CD4-positive, alpha-beta T cell treated with Interleukin-17A for 4 hours (primary cell): ENCODE measurements at regions not wholly inside any gene's neighbourhood (a gene's known extent, or its start where the extent isn't known, plus 50 kb on each side); places are given as distances from the start of the nearest gene placed in this dataset.

ENCODE experiments used
- DNase-seq: peaks from one replicate; pipeline ENCODE4 v3.0.0-alpha.2; 2020; ENCODE audit warnings: mixed read lengths

DNA sequence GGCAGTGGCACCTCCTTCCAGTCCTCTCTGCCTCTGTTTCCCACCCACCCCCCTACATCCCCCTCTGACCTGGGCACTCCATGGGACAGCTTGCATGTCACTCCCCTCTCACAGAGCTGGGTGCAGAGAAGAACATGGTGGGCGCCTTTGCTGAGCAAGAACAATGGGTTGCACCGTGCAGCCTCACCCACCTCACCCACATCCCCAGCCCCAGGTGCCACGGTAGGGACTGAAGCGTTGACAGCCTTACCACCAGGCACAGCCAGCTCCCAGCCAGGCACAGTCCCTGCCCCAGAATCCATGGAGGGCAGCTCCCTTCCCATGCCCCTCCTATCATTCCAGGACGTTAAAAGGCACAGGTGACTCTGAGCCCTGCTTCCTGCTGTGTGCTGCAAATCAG is 93.1 kb upstream of the VSTM2B start:
- no peak for DNase-seq

DNA sequence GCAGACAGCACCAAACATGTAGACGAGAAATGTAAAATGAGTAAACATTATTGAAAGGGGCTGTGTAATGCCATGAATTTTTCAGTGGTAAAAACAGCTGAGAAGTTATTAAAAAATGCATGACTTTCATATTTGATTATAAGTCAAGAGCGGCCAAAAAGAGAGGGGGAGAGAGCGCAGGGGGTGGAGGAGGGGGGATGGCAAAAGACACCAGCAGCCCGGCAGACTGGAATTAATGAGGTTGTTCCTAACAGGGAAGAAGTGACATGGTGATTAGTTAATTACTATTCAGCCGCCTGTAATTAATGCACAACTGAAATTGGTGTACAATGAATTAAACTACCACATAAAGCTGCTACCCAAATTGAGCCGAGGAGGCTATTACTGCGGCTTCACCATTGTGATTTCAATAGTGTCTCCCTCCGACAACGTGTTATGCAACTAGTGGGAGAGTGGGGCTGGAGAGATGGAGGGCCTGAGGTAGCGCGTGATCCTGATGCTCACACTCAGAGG is 89.1 kb upstream of the VSTM2B start:
- no peak for DNase-seq

DNA sequence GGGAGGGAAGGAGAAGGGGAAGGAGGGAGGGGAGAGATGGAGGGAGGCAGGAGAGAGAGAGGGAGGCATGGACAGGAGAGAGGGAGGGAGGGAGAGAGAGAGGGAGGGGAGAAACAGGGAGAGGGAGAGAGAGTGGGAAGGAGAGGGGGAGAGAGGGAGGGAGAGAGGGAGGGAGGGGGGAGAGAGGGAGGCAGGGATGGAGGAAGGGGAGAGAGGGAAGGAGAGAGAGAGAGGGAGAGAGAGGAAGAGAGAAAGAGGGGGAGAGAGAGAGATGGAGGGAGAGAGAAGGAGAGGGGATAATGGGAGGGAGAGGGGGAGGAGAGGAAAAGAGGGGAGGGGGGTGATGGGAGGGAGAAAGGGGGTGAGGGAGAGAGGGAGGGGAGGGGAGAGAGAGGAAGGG is 86.8 kb upstream of the VSTM2B start:
- no peak for DNase-seq

DNA sequence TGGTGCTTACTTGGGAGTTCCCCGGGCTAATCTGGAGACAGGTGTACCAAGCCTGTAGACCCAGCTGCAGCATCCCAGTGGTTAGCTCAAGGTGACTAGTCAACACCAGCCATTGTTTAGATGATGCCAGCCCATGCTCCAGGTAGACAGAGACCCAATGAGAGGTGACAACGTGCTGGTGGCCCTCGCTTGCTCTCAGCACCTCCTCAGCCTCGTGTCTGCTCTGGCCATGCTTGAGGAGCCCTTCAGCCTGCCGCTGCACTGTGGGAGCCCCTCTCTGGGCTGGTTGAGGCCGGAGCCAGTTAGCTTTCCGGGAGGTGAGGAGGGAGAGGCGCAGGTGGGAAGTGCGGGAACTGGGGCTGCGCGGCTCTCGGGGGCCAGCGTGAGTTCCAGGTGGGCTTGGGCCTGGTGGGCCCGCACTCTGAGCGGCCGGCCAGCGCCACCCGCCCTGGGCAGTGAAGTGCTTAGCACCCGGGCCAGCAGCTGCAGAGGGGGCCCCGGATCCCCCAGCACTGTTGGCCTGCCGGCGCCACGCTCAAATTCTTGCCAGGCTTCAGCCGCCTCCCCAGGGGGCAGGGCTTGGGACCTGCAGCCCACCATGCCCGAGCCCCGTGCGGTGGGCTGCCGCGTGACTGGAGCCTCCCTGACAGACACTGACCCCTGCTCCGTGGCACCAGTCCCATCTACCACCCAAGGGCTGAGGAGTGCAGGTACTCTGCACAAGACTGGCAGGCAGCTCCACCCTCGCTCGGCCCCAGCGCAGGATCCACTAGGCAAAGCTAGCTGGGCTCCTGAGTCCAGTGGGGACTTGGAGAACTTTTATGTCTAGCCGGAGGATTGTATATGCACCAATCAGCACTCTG is 85.9 kb upstream of the VSTM2B start:
- no peak for DNase-seq

DNA sequence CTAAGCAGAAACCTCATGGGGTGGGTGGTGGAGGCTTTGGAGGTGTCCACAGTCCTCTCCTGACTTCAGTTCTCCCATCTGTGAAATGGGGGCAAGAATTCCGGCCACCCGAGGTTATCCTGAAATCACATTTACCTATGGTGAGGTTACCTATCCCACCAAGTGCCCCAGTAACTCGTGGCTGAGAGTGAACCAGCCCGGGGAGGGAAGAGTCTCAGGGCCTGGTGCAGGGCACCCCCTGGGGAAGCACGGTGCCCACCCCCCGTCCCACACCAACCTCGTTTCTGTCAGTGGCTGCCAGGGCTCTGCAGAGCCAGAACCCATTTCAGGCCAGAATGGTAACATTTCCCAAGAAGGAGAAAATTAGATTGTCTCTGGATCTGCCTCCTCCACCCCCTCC is 83.7 kb upstream of the VSTM2B start:
- DNase-seq, result no peak

DNA sequence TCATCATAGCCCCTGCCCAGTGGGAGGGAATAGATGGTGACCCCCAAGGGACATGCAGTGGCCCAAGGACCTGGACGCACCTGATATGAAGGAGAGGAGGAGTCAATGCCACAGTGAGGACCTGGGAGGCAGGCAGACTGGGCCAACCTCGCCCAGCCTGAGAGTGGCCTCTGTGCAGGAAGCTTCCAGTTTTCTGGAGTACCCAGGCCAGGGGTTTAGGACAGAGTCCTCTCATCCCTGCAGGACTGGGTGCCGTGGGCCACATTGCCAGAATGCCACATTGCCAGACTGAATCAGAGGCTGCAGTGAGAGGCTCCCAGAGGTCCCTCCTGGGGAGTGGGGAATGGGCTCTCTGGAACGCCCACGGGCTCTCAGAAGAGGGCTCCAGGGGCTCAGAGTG is 82.9 kb upstream of the VSTM2B start:
- no peak for DNase-seq

DNA sequence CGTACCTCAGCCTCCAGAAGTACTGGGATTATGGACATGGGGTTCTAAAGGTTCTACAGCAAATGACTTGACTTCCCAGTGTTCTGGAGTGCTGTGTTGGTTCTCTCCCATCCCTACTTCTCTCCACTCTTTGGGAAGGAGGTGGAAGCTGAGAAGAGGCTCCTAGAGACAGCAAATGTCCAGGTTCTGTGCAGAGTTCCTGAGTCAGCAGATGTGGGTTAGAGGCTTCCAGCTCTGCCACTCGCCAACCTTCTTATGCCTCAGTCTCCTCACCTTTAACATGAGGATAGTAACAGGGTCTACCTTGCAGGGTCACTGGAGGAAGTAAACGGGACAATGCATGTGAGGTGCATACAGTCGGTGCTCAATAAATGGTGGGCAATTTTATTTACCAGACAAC is 80.5 kb upstream of the VSTM2B start:
- DNase-seq, result no peak

DNA sequence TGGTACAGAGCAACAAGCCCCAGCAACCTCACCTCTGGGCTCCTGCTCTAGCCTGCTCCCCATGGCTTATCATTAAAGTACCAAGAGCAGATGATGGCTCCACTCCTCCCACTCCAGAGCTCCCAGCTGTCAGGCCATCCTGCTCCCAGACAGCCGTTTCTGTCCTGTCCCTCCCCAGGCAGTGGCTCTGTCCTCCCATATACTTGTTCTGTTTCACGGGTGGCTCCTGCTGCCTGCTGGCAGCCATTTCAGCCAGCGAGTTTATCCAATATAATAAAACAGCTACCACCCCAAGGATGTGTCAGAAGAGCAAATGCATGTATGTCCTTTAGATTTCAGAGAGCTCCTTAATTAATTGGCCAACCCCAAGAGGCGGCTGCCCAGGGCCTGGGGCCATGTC is 79.4 kb upstream of the VSTM2B start:
- DNase-seq, result no peak

DNA sequence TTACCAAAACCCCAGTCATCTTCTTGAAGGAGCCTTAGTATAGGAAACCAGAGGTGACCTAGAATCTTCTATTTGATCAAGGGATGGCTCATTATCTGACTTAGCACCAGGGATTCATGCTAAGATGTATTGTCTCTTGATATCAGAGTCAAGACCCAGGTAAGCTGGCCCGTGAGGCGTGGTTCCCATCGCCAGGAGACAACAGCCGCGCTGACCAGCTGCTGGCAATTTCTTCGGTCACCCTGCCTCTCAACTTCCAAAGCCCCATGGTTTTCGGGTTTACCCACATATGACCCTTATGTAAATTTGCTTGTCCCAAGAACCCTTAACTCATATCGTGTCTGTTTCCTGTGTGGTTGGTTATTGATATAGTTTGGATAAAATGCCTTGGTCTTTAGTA is 77.7 kb upstream of the VSTM2B start:
- DNase-seq, result no peak

DNA sequence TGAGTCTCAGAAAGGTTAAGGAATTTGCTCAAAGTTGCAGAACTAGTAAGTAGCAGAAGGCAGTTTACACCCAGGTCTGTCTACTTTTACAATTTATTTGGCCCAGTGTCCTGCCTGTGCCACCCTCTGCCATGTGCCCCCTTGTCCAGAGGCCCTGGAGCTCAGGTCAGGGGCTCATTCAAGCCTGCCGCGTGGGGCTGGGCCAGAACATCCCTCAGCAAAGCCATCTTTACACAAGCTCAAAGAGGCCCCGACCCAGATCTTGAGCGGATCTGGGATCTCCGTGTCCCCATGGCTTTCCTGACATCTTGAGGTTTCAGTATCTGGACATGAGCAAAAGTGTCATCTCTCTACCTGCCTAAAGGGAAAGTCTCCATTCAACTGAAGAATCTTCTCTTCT is 76.4 kb upstream of the VSTM2B start:
- DNase-seq, result no peak

DNA sequence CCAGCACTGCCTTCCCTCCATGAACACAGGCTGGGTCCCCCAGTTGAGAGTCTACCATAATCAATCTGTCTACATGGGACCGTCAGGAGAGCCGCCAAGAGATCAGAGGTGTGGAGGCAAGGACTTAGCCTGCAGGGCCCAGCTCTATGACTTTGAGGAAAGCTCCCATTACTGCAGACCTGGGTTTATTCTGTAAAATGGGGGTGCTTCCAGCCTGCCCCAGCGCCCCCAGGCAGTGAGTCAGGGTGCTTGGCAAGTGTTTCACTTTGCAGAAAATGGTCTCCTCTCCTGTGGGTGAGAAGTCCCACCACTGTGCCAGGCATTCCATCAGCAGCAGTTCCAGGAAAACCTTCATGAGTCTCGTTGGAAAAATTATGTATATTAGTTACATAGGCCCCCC is 75.5 kb upstream of the VSTM2B start:
- DNase-seq, result no peak

DNA sequence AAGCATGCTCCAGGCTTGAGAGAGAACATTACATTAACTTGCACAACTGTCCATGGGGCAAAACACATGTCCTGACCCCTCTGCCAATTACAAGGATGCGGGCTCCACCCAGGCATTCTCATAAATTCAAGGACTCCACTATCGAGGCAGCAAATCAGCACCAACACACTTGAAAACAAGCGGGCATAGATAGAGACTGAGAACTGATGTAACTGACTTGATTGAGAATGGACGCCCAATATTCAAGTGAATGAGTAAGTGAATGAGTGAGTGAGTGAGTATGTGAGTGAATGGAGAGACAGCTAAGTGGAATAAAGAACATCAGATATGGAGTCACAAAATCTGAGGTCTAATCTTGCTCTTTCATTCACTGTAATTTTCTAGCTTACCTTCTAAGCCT is 75.0 kb upstream of the VSTM2B start:
- no peak for DNase-seq

DNA sequence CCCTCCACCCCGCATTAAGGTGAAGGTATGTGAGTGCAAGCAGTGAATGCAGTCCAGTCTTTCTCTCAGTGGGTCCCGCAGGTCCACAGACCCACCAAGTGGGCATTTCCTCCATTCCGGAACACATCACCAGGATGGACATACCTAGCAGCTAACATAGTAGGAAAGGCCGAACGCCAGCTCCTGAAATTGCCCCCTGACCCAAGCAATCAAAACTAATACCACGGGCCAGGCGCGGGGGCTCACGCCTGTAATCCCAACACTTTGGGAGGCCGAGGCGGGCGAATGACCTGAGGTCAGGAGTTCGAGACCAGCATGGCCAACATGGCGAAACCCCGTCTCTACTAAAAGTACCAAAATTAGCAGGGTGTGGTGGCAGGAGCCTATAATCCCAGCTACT is 71.7 kb upstream of the VSTM2B start:
- DNase-seq, result no peak

DNA sequence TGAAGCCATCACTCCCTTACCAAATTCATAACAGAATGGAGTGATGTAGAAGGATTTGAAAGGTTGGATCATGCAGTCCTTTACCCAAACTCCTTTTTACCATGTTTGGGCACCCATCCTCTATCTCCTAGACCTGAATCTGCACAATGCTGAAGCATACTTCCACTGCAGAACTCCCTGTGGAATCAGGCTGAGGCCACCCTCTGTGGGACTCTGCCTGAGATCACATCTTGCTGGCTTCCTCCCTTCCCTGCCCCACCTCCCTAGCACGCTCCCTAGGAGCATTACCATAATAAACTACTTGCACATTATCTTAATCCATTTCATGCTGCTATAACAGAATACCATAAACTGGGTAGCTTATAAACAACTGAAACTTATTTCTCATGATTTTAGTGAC is 68.4 kb upstream of the VSTM2B start:
- DNase-seq, result no peak

DNA sequence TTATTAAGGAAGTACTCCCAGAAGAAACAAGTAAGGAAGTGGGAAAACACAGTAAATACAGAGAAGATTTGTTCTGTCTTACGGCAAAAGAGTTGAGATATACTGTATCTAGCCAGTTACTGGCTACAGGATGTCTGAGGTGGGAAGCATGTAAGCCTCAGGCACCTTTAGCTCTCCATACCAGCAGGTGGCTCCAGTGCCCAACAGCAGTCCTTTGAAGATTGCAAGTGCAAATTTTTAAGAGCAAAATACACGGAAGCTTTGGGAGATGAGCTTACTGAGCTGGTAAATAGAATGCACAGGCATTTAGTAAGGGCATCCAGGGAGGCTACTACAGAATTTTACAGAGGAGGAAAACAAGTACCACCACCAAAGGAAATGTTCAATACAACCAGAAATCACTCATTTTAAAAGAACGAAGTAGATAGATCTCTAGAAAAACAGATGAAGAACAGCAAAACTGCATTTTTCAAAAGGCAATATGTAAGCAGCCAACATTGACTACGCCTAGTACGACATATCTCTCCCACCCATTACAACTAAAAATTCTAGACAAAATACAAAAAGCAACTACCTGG is 57.9 kb upstream of the VSTM2B start:
- DNase-seq, result no peak

DNA sequence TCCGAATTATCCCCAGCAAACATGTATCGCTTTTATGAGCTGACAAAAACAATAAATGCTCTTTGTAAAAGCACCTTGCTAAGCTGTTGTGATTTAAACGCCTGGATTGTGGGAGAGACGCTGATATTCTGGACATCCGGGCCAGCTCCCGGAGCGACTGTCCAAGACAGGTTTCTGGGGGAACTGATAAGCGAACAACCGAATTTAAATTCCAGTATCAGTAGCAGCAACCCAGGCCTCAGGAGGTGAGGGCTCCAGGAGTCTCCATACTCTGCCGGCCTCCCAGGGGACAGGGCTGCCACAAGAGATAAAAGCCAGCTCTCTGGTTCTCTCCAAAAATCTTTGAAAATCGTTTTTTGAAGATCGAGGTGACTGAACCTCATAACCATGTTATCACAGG is 50.3 kb upstream of the VSTM2B start:
- DNase-seq, result no peak
